HG02571 (cell line): ENCODE measurements at regions not wholly inside any gene's neighbourhood (a gene's known extent, or its start where the extent isn't known, plus 50 kb on each side); places are given as distances from the start of the nearest gene placed in this dataset.
"Not testable (repeated sequence)": the region's sequence is repeated elsewhere in the genome, so short reads cannot be mapped to it uniquely, and the experiment has no call there.

Experiments used
- ATAC-seq: cut with Tn5 transposase; IDR thresholded peaks from one replicate; pipeline ENCODE4 v1.9.1; 2021; ENCODE audit warnings: mild to moderate bottlenecking, moderate library complexity; ENCODE audit not compliant: unreplicated experiment

DNA sequence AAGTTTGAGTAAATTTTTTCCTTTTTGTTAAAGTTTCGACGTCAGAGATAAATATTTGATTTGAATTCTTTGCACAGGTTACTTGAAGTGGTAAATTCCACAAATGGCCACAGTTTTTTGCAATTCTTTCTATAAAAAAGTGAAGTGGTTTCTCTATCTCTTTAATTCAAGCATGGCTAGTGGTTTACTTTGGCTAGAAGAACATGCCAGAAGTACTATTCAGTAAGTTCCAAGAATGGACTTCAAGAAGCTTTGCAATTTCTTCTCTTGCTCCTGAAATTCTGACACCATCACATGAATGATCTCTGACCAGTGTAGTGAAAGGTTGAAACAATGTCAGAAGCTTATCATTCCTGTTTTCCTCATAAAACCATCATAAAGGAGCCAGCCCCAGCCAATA, 55.7 kb upstream of the RNPC3 start:
- no peak for ATAC-seq

GRCh38 chr1:103467100-103467499, 58.4 kb upstream of the RNPC3 start:
- ATAC-seq, result no peak

GRCh38 chr1:103461161-103462105, 64.1 kb upstream of the RNPC3 start:
- no peak for ATAC-seq

DNA sequence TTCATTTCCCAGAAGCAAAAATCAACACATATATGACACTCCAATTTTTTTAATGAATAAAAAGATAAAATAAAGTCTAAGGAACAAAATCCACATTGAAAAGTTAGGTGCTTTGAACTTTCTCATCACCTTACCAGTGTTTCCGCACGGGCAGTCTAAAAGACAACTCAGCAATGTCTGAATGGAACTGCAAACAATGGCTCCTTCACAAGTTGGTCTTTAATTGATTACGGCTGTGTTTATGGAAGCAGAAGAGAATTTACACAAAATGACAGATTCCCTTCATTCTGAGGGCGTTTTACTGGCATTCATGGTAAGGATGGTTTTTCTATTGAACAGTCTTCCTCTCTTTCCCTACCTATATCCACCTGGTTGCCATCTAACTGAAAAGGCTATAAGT, 65.0 kb upstream of the RNPC3 start:
- no peak for ATAC-seq

DNA sequence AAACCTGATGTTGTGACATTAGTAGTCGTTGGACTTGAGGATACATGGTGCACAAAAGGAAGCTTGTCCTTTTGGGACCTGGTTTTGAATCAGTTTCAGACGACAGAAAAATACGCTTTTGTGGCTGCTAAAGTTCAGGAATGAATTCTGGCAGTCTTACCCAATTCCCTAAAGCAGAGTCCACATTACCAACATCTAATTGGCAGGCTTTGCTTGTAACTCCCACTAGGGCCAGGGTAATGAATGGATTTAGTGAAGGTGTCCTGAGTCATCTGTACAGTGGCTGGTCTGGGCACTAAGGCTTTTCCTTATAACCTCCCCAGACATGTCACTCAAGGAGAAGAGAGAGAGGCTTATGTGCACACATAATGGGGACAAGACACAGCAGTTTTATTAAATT, 66.2 kb upstream of the RNPC3 start:
- no peak for ATAC-seq

DNA sequence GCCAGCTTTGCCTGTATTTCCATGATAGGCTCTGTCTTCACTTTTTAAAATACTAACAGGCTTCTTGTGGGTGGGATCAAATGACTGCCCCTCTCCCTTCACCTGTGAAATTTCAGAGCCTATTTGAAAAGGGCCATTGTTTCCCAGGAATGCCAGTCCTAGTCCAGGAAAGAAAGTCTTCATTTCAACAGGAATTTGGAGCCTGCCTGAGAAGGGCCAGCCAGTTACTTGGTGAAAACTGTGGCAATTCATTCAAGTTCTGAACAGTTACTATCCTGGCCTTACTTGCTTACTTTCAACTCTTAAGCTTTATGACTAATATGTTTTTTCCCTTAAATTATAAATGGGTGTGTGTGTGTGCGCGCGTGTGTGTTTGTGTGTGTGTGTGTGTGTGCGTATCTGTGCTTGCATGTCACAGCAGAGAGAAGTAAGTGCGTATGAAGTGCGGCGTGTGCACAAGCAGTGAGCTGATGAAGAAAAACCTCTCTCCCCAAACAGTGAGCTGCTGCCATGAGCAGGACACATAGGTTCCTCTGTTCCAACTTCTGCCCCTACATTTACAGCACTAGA, 67.5 kb upstream of the RNPC3 start:
- no peak for ATAC-seq

GRCh38 chr1:103448560-103448959, 76.9 kb upstream of the RNPC3 start:
- no peak for ATAC-seq

GRCh38 chr1:103447471-103447870, 78.0 kb upstream of the RNPC3 start:
- no peak for ATAC-seq

- ATAC-seq, result no peak
These were observed 84.2 kb upstream of the RNPC3 start for GRCh38 chr1:103441342-103441741.

DNA sequence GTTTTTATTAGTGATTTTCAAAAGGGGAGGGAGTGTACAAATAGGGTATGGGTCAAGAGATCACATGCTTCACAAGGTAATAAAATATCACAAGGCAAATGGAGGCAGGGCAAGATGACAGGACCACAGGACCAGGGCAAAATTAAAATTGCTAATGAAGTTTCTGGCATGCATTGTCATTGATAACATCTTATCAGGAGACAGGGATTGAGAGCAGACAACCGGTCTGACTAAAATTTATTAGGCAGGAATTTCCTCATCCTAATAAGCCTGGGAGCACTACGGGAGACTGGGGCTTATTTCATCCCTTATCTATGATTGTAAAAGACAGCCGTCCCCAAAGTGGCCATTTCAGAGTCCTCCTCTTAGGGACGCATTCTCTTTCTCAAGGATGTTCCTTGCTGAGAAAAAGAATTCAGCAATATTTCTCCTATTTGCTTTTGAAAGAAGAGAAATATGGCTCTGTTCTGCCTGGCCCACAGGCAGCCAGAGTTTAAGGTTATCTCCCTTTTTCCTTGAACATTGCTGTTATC, 88.9 kb upstream of the RNPC3 start:
- ATAC-seq, result not testable (repeated sequence)

GRCh38 chr1:103435443-103435842, 90.1 kb upstream of the RNPC3 start:
- ATAC-seq, result no peak

DNA sequence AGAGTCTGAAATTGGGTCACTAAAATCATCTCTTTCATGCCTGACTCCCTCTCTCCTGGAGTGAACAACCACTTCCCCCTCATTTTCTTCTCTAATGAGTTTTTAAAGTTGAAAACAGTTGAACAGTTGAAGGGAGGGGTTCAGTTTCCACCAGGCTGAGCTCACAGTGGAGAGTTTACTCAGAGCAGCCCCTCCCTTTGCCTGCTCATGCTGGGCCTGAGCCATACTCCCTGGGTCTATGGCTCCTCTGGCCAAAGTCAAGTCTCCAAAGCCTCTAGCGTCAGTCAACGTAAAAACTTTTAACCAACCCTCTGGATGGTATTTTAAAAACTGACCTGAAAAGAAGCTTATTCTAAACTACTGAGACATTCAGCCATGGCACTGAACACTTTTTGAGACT, 100.8 kb upstream of the RNPC3 start:
- no peak for ATAC-seq

DNA sequence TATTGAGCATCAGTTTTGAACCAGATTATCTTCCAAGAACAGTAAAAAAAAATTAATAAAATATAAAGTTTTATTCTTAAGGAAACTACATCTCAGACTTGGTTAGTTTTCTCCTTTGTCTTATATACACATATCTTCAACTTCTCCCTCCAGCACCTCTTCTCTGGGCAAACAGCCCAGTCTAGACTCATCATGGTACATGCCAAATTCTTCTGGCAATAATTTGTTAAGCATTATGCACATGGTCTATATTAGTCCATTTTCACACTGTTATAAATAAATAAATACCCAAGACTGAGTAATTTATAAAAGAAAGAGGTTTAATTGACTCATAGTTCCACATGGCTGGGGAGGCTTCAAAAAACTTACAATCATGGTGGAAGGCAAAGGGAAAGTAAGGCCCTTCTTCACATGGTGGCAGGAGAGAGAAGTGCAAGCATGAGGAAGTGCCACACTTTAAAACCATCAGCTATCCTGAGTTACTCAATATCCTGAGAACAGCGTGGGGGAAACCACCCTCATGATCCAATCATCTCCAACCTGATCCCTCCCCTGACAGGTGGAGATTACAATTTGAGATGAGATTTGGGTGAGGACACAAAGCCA, 108.7 kb upstream of the RNPC3 start:
- no peak for ATAC-seq

DNA sequence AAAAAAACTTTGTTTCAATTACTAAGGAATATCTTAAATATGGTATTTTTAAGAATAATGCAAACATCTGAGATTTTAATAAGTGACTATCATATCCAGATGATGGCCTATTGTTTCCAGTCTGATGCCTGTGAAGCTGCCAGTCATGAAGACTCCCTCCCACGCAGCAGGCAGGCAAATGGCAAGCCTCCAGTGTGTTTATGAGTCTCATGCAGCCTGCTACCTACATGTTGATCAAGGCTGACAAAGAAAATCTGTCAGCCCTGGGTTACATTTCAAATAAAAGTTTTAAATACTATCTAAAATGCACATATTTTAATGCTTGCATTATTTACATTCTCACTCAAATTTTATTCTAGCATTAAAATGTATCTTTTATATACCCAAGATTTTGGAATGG, 137.6 kb upstream of the RNPC3 start:
- no peak for ATAC-seq

DNA sequence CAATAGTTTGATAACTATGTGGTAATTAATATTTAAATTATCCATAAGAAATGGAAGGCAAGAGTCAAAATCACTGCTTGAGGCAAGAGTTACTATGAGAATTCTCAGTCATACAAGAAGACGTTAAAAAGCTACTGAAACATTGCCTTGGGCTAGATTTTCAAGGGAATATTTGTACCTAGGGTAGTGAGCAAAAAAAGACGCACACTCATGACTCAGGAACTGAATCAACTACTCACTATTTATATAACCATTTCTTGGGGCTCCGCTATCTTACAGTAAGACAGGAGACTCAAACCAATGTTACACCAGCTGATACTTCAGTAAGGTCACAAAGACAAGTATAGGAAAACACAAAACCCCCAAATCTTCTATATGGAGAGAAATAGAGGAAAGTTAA, 151.5 kb upstream of the RNPC3 start:
- no peak for ATAC-seq

- no peak for ATAC-seq
These were observed 152.6 kb upstream of the RNPC3 start for GRCh38 chr1:103372866-103373265.

- ATAC-seq, result no peak
These were observed 154.3 kb upstream of the RNPC3 start for GRCh38 chr1:103371234-103371633.

DNA sequence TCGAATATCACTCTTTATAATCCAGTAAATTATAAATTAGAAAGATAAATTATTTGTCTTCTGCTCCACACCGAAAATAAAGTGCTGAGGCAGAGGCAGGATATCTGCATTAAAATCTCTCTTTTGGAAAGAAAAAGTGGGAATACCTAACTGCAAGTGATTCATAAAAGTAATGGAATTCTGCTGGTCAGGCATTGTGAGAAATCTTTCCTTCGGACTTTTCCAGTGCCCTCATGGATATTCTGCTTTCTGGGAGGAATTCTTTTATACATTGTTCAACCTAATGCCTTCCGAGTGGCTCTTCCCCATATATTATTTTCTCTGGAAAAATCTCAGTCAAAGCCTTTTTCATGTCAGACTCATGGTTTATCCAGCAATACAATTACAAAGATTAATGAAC, 158.3 kb upstream of the RNPC3 start:
- no peak for ATAC-seq

GRCh38 chr1:103365860-103366569, 159.5 kb upstream of the RNPC3 start:
- no peak for ATAC-seq

- ATAC-seq, result no peak
These were observed 162.5 kb upstream of the RNPC3 start for GRCh38 chr1:103363008-103363365.

DNA sequence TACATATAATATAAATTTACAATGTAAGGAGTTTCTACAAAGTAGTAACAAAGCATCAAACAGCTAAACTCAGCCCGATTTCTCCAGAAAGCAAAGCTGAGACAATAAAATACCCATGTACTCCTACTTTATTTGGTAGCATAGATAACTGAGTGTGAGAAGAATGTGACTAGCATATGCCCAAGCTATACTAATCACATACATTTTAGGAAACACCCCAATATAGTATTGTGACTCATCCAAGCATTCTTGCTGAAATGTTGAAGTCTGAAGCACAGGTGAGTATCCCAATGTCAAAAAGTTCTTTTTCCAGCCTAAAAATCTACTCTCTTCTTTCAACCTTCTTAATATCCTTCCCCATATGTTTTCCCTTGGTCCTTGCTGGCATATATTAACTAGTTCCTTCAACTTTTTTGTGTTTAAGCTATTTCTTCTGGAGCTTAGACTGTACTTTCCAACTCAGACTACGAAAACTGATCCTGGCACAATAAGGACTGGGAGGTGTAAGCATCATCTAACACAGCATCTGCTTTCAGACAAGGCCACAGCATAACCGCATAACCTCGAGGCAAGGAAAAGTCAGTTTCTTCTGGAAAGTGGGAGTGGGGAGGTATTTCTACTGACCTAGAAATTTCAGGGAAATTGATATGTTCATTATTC, 163.0 kb upstream of the RNPC3 start:
- no peak for ATAC-seq
